Activated CD4-positive, alpha-beta T cell treated with anti-CD3 and anti-CD28 coated beads, Interleukin-2, Interleukin-6, amounts not matched to agents 100 ng/mL and 50 ng/mL, durations not matched to agents 16 hours and 8 hours (primary cell): ENCODE measurements at regions not wholly inside any gene's neighbourhood (a gene's known extent, or its start where the extent isn't known, plus 50 kb on each side); places are given as distances from the start of the nearest gene placed in this dataset.
"Not testable (repeated sequence)": the region's sequence is repeated elsewhere in the genome, so short reads cannot be mapped to it uniquely, and the experiment has no call there.

ENCODE experiments used
- DNase-seq: peaks from one replicate; pipeline ENCODE4 v3.0.0-alpha.2; 2020

DNA sequence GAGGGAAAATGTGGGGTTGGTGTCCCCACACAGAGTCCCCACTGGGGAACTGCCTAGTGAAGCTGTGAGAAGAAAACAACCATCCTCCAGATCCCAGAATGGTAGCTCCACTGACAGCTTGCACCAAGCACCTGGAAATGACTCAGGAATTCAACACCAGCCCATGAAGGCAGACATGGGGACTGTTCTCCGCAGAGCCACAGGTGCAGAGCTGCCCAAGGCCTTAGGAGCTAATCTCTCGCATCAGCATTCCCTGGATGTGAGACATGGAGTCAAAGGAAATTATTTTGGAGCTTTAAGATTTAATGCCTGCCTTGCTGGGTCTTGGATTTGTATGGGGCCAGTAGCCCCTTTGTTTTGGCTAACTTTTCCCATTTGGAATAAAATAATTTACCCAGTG lies 367.9 kb downstream of the FAM133A start:
- DNase-seq, result no peak

DNA sequence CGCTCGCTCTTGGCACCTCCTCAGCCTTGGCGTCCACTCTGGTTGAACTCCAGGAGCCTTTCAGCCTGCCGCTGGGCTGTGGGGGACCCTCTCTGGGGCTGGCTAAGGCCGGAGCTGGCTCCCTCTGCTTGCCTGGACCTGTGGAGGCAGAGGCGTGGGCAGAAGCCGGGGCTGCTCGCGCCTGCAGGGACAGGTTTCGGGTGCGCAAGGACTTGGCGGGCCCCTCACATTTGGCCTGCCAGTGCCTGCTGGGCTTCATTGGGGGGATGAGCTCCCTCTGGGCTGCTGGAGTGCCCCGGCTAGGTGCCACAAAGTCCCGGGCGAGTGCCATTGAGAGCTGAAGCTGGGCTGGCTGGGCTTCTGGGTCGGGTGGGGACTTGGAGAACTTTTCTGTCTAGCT lies 371.7 kb downstream of the FAM133A start:
- DNase-seq, result no peak

DNA sequence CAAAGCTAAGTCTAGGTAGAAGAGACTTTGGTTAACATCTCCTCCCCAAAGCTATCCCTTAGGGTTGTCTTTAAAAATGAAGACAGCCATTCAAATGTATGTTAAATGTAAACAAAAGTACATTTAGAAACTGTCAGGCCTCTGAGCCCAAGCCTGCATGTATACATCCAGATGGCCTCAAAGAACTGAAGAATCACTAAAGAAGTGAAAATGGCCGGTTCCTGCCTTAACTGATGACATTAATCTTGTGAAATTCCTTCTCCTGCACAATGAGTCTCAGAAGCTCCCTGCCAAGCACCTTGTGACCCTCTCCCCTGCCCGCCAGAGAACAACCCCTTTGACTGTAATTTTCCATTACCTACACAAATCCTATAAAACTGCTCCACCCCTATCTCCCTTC lies 377.9 kb downstream of the FAM133A start:
- DNase-seq, result no peak

GRCh38 chrX:94053575-94053974 lies 379.6 kb downstream of the FAM133A start:
- no peak for DNase-seq

DNA sequence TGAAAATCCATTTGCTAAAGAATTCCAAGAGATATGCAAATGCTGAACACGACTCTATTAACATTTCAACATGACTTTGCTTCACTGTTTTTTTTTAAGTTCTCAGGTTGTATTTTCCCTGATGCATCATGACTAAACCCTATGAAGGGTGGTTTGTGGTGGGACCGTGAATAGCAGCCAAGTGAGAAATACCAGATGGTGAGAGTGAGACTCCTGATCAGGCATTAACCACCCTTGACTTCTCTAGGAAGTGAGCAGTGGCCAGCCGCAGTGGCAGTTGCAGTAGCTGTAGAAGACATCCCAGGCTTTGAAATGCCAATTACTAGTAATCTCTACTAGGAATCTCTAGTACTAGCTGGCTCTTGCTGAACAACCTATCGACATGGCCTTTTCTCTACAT lies 383.4 kb downstream of the FAM133A start:
- no peak for DNase-seq

DNA sequence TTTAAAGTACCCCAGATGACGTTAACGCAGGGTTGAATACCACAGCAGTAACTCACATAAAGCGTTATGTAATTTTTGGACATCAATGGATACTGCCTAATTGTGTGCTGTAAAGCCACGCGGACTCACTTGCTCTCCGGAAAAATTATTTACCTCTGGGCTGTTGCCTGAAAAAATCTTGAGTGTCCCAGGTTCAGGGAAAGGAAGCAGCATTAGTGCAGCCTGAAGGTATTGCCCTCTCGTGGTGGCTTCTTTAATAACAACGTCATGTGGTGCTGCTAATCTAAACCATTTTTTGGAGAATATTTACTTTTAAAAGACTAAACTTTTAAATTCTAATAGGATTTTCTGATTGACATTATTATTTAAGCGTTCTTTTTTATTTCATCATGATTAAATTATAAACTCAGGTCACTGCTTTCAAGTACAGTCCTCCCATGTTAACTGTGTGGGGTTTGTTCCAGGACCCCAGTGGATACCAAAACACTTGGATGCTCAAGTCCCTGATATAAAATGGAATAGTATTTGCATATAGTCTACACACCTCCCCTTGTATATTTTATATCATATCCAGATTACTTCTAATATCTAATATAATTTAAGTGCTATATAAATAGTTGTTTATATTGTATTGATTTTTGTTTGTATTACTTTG lies 384.8 kb downstream of the FAM133A start:
- DNase-seq, result peak; percentile 23

- DNase-seq, result no peak
Measured at GRCh38 chrX:94065091-94065490, 391.1 kb downstream of the FAM133A start.

- DNase-seq, result no peak
Measured at GRCh38 chrX:94089149-94089548, 415.1 kb downstream of the FAM133A start.

GRCh38 chrX:94097868-94098267 lies 423.9 kb downstream of the FAM133A start:
- DNase-seq, result no peak

GRCh38 chrX:94107981-94108380 lies 434.0 kb downstream of the FAM133A start:
- DNase-seq, result no peak

- DNase-seq, result no peak
Measured at GRCh38 chrX:94114362-94114761, 440.4 kb downstream of the FAM133A start.

- no peak for DNase-seq
Measured at GRCh38 chrX:94121799-94122198, 447.8 kb downstream of the FAM133A start.

DNA sequence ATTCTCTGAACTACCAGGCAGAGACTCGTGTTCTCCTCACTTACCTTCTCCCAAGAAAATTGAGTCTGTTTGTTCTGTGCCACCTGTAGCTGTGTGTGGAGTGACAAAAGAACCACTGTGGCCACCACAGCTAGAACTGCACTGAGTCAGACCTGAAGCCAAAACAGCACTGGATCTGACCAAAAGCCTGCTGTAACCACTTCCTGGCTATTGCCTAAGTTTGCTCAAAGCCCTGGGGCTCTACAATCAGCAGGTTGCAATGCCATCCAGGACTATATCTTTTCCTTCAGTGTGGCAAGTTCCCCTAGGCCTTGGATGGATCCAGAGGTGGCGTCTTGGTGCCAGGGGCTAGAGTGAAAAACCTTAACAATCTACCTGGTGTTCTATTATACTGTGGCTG lies 449.1 kb downstream of the FAM133A start:
- no peak for DNase-seq

- no peak for DNase-seq
Measured at GRCh38 chrX:94162971-94163370, 489.0 kb downstream of the FAM133A start.

GRCh38 chrX:94178145-94178788 lies 504.3 kb downstream of the FAM133A start:
- DNase-seq, result peak; percentile 16

DNA sequence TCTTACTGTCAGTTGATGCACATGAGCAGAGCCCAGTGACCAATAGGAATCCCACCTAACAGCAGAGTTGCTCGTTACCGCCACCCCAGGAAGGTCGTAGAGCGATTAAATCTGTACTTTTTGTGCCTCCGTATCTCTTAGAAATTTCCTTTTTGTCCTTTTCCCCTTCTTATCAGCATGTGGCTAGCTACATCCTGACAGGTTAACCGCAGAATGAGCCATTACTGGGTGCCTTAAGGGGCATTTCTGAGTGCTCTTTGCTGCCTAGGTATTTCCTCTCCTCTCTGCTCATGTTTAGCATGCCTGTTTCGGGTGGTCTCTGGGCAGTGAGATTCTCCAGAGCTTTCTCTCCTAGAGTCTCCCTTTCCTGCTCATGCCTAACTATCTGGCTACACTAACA lies 530.5 kb downstream of the FAM133A start:
- no peak for DNase-seq

DNA sequence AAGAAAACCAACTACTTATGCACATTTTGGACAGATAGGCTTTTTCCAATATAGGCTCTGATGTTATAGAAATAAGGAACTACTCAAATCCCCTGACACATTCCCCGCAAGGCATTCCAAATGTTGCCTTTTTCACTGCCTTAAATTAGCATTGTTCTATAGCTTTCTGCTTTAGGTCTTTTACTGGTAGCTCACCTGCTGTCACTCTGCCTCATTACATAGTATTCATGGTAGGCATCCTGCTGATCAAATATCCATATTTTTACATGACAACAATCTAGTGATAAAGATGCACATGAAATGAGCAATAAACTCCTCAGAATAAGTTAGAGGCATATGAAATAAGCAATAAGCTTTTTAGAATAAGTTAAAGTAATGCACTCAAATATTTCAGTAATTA lies 542.7 kb downstream of the FAM133A start:
- no peak for DNase-seq

GRCh38 chrX:94252211-94252610 lies 578.2 kb downstream of the FAM133A start:
- no peak for DNase-seq

- no peak for DNase-seq
Measured at GRCh38 chrX:94256396-94256795, 582.4 kb downstream of the FAM133A start.

GRCh38 chrX:94265323-94265722 lies 591.3 kb downstream of the FAM133A start:
- DNase-seq, result no peak

DNA sequence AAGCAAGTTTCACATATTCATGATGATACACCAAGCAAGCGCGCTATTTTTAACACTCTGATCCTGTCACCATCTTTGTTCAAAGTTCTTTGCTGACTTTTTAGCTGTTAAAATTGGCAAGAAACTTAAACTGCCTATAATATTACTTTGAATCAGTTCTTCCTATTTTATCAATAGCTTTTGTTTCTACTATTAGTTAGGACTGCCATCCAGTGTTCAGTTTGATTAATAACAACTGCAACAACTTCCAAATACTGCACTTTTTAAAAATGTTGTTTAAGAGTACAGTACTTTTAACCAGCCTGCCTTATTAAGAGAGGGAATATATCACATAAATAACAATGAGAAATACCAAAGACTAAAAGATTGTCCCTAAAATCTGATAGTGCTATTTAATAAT lies 614.3 kb downstream of the FAM133A start:
- no peak for DNase-seq

GRCh38 chrX:94288972-94289371 lies 615.0 kb downstream of the FAM133A start:
- DNase-seq, result no peak

DNA sequence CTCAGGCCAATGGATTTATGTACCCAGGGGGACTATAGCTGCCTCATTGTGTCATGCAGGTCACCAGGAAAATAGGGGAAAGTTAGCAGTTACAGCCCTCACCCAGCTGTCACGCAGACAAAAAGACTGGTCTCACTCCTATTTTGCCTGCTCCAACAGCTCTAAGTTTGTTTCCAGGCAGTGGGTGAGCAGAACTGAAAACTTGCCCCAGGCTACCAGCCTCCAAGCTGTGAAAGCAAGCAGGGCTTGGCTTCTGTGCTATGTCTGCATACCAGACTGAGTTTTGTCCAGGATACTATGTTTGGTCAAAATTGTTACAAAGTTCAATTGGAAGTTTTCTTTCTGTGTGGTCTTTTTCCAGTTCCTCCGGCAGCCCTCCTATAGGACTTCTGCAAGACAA lies 628.4 kb downstream of the FAM133A start:
- DNase-seq, result no peak

DNA sequence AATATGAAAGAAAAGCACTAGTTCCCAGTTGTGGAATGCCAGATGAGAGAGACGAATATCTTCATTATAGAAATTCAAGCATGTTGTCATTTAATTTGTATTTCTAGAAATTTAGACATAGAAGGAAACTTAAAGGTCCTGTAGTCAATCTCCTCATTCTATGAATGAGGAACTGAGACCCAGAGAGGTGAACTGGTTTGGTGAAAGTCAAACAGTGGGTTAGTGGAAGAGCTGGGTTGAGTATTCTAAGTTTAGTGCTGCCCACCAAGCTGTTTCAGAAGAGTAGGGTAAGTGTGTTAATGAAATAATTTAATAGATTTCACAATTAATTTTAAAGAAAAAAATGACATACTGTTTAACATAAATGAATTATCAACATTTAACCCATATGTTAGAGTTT lies 655.2 kb downstream of the FAM133A start:
- no peak for DNase-seq

DNA sequence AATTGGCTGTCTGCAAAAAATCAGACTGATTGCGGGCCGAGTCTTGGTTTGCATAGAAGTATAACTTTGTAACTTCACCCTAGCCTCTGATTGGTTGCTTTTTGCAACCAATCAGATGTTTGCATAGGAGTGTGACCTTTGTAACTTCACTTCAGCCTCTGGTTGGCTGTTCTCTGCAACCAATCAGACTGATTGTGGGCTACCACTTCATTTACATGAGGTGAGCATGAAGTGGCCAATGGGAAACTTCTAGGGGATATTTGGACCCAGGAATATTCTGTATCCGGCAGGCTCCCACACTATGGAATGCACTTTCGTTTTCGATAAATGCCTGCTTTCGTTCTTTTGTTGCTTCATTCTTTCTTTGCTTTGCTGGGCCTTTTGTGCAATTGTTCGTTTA lies 667.7 kb downstream of the FAM133A start:
- not testable (repeated sequence) for DNase-seq
